ENCODE measurements at regions not wholly inside any gene's neighbourhood (a gene's known extent, or its start where the extent isn't known, plus 50 kb on each side); places are given as distances from the start of the nearest gene placed in this dataset.

DNA sequence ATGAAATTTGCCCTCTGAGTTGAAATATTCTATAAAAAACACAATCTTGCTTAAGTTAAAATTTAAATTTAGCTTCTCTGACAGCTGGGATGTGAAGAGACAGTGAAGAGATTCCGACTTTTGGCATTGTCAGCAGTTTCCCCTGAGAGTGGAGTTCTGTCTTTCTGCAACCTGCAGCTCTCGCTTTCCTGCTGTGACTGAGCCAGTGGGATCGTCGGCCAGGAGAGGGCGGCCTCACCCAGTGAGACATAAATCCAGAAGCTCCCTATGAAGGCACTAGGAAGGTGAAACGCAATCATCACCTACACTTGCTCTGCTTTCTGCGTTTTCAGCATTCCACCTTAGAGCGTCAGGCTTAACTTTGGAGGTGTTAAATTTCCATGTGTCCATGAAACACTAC, 75.4 kb upstream of the HNMT start:
- TF ChIP-seq EZH2 (IDR thresholded peaks at IDR 0.05; ENCODE audit: borderline replicate concordance, insufficient read depth, low read length, poor library complexity, severe bottlenecking), result no peak
- TF ChIP-seq, protein P1, sequence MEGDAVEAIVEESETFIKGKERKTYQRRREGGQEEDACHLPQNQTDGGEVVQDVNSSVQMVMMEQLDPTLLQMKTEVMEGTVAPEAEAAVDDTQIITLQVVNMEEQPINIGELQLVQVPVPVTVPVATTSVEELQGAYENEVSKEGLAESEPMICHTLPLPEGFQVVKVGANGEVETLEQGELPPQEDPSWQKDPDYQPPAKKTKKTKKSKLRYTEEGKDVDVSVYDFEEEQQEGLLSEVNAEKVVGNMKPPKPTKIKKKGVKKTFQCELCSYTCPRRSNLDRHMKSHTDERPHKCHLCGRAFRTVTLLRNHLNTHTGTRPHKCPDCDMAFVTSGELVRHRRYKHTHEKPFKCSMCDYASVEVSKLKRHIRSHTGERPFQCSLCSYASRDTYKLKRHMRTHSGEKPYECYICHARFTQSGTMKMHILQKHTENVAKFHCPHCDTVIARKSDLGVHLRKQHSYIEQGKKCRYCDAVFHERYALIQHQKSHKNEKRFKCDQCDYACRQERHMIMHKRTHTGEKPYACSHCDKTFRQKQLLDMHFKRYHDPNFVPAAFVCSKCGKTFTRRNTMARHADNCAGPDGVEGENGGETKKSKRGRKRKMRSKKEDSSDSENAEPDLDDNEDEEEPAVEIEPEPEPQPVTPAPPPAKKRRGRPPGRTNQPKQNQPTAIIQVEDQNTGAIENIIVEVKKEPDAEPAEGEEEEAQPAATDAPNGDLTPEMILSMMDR (IDR thresholded peaks at IDR 0.05; ENCODE audit: poor library complexity, severe bottlenecking), result peak; percentile 53
